HFF-Myc (cell line): ENCODE measurements at regions not wholly inside any gene's neighbourhood (a gene's known extent, or its start where the extent isn't known, plus 50 kb on each side); places are given as distances from the start of the nearest gene placed in this dataset.
"Not testable (repeated sequence)": the region's sequence is repeated elsewhere in the genome, so short reads cannot be mapped to it uniquely, and the experiment has no call there.

Experiments
- DNase-seq: peaks from one replicate; pipeline ENCODE4 v3.0.0-alpha.2; 2011; ENCODE audit warnings: low read depth; ENCODE audit errors: extremely low read depth
- H3K4me3 ChIP-seq: replicated peaks from 2 replicates; pipeline ENCODE4 v1.5.1; 2011; ENCODE audit warnings: low read depth, mild to moderate bottlenecking, control low read depth, low read length
- CTCF ChIP-seq: IDR thresholded peaks from 2 replicates; pipeline ENCODE4 v1.5.1; 2012; ENCODE audit warnings: mild to moderate bottlenecking, low read depth, low read length, control low read depth; ENCODE audit errors: missing control alignments

GRCh38 chr5:121053055-121053985, 589.2 kb downstream of the PRR16 start:
- peak; percentile 15 for DNase-seq
- no peak for TF ChIP-seq CTCF
- H3K4me3 ChIP-seq: no peak overlapping the region

GRCh38 chr5:121055586-121055985, 591.5 kb downstream of the PRR16 start:
- no peak for DNase-seq
- no peak overlapping the region for H3K4me3 ChIP-seq
- no peak for TF ChIP-seq CTCF

DNA sequence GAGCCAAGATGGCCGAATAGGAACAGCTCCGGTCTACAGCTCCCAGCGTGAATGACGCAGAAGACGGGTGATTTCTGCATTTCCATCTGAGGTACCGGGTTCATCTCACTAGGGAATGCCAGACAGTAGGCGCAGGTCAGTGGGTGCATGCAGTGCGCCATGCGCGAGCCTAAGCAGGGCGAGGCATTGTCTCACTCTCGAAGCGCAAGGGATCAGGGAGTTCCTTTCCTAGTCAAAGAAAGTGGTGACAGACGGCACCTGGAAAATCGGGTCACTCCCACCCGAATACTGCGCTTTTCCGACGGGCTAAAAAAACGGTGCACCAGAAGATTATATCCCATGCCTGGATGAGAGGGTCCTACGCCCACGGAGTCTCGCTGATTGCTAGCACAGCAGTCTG, 600.1 kb downstream of the PRR16 start:
- not testable (repeated sequence) for DNase-seq, H3K4me3 ChIP-seq

- no peak overlapping the region for H3K4me3 ChIP-seq
- no peak for TF ChIP-seq CTCF
- no peak for DNase-seq
Measured at GRCh38 chr5:121086671-121087070, 622.6 kb downstream of the PRR16 start.

DNA sequence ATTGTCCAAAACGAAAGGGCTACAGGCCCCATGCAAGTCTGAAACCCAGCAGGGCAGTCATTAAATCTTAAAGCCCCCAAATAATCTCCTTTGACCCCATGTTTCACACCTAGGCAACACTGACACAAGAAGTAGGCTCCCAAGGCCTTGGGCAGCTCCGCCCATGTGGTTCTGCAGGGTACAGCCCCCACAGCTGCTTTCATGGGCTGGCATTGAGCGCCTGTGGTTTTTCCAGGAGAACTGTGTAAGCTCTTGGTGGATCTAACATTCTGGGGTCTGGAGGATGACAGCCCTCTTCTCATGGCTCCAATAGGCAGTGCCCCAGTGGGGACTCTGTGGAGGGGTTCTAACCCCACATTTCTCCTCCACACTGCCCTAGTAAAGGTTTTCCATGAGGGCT, 623.5 kb downstream of the PRR16 start:
- no peak for TF ChIP-seq CTCF
- DNase-seq: no peak
- no peak overlapping the region for H3K4me3 ChIP-seq

DNA sequence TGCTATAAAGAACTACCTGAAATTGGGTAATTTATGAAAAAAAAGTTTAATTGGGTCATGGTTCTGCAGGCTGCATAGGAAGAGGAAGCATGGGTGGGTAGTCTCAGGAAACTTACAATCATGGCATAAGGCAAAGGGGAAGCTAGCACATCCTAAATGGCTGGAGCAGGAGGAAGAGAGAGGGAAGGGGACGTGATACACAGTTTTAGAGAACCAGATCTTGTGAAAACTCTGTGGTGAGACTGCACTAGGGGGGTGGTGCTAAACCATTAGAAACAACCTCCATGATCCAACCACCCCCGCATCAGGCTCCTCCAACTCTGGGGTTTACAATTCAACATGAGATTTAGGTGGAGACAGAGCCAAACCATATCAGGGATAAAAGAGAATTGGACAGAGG, 624.2 kb downstream of the PRR16 start:
- no peak for DNase-seq
- no peak for TF ChIP-seq CTCF

GRCh38 chr5:121090822-121091221, 626.7 kb downstream of the PRR16 start:
- no peak for DNase-seq
- TF ChIP-seq CTCF: no peak
- H3K4me3 ChIP-seq: no peak overlapping the region

More for the DNA sequence above, 624.2 kb downstream of the PRR16 start:
- H3K4me3 ChIP-seq: no peak overlapping the region
